ENCODE measurements at regions not wholly inside any gene's neighbourhood (a gene's known extent, or its start where the extent isn't known, plus 50 kb on each side); places are given as distances from the start of the nearest gene placed in this dataset.
"Not testable (repeated sequence)": the region's sequence is repeated elsewhere in the genome, so short reads cannot be mapped to it uniquely, and the experiment has no call there.

DNA sequence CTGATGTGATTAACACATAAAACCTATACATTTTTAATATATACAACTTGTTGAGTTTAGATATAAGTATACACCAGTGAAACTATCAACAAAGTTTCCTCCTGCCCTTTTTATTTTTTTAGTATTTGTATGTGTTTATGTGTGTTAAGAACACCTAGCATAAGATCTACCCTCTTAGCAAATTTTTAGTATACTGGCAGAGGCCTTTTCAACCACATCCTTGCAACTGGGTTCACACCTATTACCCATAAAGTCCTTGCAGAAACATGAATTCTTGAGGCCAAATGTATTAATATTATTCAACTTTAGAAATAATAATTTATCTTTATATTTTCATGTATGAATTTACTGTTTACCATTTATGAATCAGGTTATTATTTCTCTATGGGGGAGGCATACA, 119.7 kb upstream of the CRIM1 start:
- no peak for DNase-seq (ENCODE audit: low spot score)

DNA sequence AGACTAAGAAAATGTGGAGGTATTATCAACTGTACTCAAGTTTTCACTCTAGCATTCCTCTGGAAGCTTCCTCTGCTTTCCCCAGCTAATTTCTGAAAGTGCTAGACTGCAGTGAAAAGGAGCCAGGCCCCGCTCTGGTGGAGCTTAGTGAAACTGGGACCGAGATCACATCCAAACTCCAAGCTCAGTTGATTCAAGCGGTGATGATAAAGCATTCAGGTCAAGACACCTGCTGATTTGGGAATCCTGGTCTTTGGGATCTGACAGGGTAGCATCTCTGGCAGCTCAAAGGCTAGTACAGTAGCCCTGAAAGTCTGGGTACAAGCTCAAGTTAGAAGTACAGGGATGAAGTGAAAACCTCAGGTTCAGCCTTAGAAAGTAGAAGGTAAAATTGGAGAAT, 120.2 kb upstream of the CRIM1 start:
- DNase-seq (ENCODE audit: low spot score), result no peak

DNA sequence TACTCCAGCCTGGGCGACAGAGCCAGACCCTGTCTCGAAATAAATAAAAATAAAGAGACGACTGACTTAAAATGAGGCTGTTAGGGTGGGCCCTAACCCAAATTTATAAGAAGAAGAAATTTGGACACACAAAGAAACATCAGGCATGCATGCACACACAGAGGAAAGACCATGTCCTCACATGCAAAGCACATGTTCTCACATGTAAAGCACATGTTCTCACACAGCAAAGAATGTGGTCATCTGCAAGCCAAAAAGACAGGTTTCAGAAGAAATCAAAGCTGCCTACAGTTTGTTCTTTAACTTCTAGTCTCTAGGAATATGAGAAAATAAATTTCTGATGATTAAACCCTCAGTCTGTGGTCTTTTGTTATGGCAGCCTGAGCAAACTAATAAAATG, 132.3 kb upstream of the CRIM1 start:
- DNase-seq (ENCODE audit: low spot score), result no peak

DNA sequence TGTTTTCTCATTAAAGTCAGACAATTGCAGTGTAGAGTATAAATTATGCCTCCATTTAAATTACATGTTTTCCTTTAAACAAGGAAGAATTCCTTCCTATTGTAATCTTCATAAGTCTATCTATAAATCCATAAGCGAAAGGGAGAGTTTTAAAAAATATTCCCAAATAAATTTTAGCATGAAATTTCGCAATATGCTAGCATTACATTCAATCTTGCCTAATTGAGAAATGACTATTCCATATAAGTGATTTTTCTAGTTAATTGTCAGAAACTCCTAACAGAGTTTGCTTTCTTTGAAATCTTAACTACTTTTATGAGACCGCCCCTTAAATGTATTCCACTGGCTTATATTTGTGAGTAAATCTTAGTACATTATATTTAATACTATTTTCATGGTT, 133.1 kb upstream of the CRIM1 start:
- DNase-seq (ENCODE audit: low spot score), result no peak

DNA sequence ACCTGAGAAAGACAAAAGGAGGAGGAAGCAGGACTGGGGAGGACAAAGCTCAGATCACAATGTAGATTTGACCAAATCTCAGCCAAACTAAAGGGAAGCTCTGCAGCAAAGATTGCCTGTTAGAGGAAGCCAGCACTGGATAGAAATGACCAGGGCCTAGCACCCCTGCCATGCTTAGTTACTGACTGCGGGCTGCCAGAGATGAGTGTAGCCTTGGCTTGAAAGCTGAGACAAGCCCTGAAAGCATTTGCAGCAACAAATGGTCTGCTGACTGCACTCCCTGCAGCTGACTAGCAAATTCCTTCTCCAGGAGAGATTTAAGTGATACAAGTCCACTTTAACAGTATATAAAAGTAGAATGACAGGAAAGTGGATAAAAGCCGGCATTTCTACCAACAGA, 140.9 kb upstream of the CRIM1 start:
- DNase-seq (ENCODE audit: low spot score), result no peak

DNA sequence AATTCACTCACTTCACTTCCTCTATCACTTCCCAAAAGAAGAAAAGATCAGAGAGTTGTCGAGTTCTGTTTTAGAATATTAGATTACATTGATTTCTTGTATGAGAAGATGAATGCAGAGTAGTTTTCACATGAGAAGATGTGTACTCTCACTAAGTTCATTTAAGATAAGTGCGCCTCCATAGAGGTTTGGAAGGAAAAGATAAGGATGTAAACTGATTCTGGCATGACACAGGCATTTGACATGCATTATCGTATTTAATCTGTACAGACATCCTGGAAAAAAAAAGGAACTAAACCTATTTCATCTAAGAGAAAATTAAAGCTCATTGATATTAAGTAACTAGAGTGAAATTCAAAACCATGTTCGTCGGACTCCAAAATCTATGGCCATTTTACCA, 152.2 kb upstream of the CRIM1 start:
- DNase-seq (ENCODE audit: low spot score), result no peak

DNA sequence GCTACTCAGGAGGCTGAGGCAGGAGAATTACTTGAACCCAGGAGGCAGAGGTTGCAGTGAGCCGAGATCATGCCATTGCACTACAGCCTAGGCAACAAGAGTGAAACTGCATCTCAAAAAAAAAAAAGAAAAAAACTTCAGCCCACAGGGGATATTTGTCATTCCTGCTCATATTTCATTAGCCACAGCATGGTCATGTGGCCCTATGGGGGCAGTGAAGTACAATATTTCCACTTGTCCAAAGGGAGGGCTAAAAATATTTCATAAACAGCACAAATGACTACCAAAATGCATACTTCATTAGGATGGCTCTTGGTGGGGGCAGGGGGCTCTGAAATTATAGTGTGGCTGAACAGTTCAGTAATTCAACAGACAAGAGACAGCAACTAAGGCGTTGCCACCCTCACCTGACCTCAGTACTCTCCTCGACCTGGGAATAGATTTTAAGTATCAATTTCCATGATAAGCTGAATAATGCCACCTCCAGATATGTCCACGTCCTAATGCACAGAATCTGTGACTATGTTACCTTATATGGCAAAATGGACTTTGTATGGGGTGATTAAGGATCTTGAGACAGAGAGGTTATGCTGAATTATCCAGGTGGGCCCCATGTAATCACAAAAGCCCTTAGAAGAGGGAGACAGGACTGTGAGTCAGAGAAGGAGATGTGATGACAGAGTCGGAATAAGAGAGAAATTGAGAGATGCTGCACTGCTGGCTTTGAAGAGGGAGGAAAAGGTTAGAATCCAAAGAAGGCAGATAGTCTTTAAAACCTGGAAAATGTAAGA, 158.2 kb upstream of the CRIM1 start:
- DNase-seq (ENCODE audit: low spot score), result no peak

DNA sequence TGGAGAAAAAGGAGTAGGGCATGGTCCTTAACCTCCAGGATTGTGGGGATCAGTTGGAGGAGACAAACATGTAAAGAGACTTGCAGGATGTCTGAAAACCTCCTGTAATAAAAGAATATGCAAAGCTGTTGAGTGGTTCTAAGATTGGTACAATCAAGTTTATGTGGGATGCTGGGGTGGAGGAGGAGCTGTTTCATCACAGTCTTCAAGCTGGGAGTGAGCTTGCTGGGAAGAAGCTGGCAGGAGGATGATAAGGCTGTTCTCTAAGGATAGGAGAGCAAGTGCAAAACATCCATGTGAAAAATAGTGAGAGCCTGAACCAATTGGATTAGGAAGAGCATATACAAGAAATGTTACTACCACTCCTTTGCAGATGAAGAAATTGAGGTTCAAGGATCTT, 161.9 kb upstream of the CRIM1 start:
- DNase-seq (ENCODE audit: low spot score), result no peak

DNA sequence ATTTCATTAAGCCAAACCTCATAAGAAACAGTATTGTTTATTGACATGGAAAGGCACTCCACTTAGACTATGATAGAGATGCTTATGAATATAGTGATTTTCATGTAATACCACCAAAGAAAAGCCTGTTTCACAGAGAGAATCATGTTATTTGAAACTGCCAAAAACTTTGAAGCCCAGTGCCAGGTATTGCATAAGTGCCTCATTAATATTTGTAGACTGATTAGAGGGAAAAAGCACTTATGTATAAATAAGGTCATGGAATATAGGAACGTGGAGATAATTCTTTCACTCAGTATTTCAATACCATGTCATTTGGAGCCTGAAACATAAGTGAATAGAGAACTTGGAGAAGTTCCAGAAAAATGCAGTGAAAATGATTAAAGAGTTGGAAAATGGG, 162.6 kb upstream of the CRIM1 start:
- DNase-seq (ENCODE audit: low spot score), result no peak

DNA sequence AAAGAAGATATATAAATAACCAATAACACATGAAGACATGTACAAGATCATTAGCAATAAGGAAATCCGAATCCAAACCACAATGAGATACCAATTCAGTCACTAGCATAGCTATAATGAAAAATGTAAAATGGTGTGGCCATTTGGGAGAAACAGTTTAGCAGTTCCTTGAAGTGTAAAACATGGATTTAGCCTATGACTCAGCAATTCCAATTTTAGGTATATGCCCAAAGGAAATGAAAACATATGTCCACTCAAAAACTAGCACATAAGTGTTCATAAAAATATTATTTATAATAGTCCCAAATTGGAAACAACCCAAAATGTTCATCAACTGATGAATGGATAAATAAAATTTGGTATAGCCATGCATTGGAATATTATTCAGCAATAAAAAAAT, 165.5 kb upstream of the CRIM1 start:
- no peak for DNase-seq (ENCODE audit: low spot score)

DNA sequence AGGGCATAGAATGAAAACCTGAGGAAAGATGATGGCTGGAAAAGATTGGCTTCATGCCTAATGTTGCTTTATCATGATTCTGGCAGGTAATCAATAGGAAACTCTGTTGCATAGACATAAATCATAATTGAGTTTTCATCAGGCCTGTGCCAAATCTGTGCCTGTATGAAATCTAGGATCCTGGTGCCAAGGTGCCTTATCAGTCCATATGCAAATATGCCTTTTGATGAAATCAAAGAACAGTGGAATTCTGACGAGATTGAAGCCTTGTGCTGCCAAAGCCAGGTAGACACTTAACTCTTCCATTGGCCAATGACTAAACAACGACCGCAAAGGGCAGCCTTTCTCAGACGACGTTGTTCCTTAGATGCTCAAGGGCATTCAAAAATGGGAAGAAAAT, 170.0 kb upstream of the CRIM1 start:
- DNase-seq (ENCODE audit: low spot score), result no peak

DNA sequence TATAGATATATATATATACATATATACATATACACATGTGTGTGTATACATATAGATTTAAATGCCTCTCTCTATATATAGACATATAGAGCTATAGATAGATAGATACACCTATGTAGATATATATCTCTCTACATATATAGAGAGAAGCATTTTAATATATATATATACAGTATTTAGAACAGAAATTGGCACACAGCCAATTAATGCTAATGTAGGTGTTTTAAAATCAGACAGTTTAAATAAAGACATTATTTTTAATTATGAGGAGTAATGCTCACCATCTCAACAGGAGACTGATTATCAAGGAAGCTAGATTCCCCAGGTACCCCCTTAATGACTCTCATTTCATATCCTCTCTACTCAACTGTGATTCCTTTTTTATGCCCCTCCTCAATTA, 170.7 kb upstream of the CRIM1 start:
- no peak for DNase-seq (ENCODE audit: low spot score)

DNA sequence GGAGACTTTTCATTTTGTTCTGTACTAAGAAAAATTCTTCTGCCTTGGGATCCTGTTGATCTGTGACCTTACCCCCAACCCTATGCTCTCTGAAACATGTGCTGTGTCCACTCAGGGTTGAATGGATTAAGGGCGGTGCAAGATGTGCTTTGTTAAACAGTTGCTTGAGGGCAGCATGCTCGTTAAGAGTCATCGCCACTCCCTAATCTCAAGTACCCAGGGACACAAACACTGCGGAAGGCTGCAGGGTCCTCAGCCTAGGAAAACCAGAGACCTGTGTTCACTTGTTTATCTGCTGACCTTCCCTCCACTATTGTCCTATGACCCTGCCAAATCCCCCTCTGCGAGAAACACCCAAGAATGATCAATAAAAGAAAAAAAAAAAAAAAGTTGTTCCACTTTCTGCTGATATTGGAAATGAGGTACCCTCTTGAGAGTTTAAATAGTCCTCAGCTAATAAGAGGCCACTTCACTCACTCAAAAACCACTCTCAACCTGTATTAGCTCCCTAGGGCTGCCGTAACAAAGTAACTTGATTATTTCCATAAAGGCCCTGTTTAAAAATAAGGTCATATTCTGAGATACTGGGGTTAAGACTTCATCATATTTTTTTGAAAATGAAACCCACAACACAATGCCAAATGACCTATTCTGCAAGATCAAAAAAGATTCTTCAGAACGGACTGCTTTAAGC, 174.6 kb upstream of the CRIM1 start:
- not testable (repeated sequence) for DNase-seq (ENCODE audit: low spot score)

DNA sequence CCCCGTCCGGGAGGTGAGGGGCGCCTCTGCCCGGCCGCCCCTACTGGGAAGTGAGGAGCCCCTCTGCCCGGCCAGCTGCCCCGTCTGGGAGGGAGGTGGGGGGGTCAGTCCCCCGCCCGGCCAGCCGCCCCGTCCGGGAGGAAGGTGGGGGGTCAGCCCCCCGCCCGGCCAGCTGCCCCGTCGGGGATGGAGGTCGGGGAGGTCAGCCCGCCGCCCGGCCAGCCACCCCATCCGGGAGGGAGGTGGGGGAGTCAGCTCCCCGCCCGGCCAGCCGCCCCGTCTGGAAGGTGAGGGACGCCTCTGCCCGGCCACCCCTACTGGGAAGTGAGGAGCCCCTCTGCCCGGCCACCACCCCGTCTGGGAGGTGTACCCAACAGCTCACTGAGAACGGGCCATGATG, 175.3 kb upstream of the CRIM1 start:
- DNase-seq (ENCODE audit: low spot score), result not testable (repeated sequence)

DNA sequence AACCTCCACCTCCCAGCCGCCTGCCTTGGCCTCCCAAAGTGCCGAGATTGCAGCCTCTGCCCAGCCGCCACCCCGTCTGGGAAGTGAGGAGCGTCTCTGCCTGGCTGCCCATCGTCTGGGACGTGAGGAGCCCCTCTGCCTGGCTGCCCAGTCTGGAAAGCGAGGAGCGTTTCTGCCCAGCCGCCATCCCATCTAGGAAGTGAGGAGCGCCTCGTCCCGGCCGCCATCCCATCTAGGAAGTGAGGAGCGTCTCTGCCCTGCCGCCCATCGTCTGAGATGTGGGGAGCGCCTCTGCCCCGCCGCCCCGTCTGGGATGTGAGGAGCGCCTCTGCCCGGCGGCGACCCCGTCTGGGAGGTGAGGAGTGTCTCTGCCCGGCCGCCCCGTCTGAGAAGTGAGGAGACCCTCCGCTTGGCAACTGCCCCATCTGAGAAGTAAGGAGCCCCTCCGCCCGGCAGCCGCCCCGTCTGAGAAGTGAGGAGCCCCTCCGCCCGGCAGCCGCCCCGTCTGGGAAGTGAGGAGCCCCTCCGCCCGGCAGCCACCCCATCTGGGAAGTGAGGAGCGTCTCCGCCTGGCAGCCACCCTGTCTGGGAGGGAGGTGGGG, 175.8 kb upstream of the CRIM1 start:
- DNase-seq (ENCODE audit: low spot score), result not testable (repeated sequence)

DNA sequence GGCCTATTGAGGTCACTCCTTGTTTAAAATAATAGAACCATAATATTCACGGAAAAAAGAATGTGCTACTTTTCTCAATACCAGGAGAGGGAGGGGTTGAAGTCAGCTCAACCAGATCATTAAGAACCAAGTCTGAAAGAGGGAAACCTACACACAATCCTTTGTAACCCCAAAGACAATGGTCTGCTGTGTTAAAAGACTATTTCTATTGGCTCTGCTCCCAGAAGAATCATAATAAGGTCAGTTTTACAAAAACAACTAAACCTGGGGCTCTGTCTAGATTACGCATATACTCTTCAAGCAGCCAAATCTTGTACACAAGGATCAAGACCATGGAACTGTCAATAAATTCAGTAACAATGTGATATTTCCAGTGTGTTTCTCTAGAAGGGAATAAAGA, 177.2 kb upstream of the CRIM1 start:
- no peak for DNase-seq (ENCODE audit: low spot score)

DNA sequence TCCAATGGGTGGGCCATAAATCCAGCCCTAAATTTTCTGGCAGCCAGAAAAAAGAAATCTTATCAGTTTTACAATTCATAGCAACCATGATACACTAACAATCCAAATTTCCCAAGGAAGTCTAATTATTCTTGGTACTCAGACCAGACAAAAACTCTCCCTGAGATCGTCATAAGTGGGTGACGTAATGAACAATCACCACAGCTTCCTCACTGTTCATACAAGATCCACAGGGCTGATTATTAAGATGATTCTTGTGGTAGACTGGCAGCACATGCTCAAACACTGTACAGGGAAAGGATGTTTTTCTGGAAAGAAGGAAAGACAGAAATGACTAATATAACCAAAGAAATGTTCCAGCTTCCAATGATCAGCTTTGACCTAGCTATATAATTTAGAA, 178.3 kb upstream of the CRIM1 start:
- DNase-seq (ENCODE audit: low spot score), result no peak

DNA sequence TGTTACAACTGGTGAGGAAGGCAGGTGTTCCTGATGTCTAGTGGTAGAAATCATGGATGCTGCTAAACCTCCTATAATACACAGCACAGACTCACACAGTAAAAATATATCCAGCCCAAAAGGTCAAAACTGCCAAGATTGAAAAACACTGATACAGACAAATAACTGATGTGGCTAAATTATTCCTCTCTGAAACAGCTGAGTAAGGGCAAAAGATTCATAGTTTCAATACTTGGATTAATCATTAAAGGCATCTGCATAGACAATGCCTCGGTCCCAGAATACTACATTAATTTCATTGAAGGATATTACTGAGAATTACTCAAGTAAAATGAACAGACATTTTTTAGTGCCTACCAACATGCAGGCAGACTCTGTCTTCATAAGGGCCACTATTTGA, 180.7 kb upstream of the CRIM1 start:
- DNase-seq (ENCODE audit: low spot score), result no peak

DNA sequence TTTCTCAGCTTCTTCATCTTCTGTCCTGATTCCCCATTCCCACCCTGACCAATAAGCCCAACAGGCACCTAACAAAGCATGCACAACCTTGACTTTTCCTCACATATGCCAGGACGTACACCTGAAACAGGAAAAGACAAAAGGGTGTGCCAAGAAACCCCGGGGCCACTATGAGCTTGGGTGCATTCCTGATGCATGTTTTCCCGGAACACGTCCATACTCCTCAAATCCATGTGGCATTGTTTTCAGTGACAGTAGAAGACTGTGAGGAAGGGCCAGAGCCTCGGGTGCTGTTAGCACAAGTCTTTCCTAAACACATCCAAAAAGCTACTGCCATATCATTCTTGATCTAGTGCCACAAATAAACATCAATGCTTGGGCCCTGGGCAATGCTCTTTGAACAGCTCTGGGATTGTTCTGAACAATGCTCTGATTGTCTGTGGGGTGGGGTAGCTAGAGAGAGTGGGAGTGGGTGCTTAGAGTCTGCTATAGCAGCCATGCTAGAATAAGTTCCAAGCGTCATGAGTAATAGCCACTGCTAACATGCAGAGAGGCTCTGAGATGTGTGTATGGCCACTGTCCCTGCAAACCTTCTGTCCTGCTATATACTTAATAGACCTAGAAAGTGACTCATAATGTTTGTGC, 181.7 kb upstream of the CRIM1 start:
- DNase-seq (ENCODE audit: low spot score), result no peak

DNA sequence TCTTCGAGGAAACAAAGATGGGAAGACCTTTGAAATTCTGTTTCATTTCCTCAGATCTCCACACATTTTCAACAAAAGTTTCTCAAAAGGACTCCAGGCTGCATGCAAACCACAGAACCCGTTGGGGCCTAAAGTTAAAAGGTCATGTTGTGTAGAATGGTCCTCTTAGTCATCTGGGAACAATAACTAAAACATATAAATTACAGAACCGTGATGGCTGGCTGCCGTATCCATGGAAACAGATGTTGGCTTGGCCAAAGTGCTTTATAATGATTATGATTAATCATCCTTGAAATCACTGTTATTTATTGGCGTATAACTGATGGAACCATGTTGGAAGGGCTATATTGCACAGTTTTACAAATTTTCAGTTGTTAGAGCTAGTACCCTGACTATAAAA, 182.8 kb upstream of the CRIM1 start:
- no peak for DNase-seq (ENCODE audit: low spot score)

DNA sequence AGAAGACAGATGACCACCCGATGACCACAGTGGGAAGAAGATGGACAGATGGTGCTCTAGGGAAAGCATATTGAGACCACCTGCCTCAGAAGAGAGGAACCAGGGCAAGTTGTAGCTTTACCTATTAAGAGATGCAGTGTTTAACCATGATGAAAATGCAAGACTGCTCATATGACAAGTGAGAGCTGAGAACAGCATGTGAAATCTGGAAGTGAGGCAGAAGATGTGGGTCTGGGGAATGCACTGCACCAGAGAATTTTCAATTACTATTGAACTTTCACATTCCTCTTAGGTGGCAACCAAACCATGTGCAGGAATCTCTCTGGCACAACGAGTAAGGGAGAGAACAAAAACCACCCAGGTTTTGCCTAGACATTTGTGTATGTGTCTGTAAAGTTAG, 184.8 kb upstream of the CRIM1 start:
- DNase-seq (ENCODE audit: low spot score), result no peak

DNA sequence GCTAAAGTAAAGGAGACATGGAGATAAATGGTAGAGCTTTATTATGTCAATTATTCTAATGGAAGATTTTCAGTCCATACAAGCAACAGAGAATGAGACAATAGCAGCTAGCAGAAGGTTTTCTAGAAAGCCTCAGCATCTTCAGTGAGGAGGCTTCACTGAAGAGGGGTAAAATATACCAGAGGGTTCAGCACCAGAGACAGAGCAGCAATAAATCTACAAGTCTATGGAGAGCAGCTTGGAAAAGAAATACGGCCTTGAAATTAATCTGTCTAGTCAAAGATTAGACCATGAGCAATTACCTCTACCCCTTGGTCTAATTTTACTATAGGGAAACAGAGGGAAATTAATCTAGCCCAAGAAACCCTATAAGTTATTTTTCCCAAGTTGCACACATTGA, 185.7 kb upstream of the CRIM1 start:
- DNase-seq (ENCODE audit: low spot score), result no peak

DNA sequence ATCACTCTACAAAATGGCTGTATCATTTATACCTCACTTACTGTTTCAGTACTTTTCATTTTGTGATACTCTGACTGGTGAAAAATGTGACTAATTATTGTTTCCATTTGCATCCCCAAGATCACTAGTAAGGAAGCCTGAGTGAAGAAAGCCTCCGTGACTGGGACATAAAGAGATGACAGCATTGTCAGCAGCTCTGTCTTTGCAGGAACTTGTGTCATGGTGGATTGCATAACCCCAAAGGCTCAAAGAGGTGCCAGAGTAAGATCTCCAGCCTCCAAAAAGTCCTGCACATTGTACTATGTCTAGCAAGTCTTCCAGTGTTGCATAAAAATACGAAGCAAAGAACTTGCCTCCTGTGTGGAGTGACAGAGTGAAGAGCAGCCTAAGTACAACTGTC, 187.5 kb upstream of the CRIM1 start:
- no peak for DNase-seq (ENCODE audit: low spot score)

Measured in A172 (cell line).